HFFc6 (cell line): ENCODE measurements at regions not wholly inside any gene's neighbourhood (a gene's known extent, or its start where the extent isn't known, plus 50 kb on each side); places are given as distances from the start of the nearest gene placed in this dataset.
"Not testable (repeated sequence)": the region's sequence is repeated elsewhere in the genome, so short reads cannot be mapped to it uniquely, and the experiment has no call there.

Experiments used
- DNase-seq: peaks from one replicate; pipeline ENCODE4 v3.0.0-alpha.2; 2018
- H3K27ac Mint-ChIP-seq: 2 replicates; pipeline ENCODE4 v1.8.0; 2020; ENCODE audit warnings: mild to moderate bottlenecking, mixed read lengths
- H3K27me3 Mint-ChIP-seq: 2 replicates; pipeline ENCODE4 v1.8.0; 2021; ENCODE audit warnings: mild to moderate bottlenecking, moderate library complexity, mixed read lengths; ENCODE audit not compliant: insufficient read depth
- H3K36me3 Mint-ChIP-seq: 2 replicates; pipeline ENCODE4 v1.8.0; 2021; ENCODE audit warnings: low read depth, mixed read lengths
- H3K4me1 Mint-ChIP-seq: 2 replicates; pipeline ENCODE4 v1.8.0; 2020; ENCODE audit warnings: low read depth, mixed read lengths
- H3K4me3 Mint-ChIP-seq: 2 replicates; pipeline ENCODE4 v1.8.0; 2020; ENCODE audit warnings: mild to moderate bottlenecking, moderate library complexity, mixed read lengths
- H3K9me3 Mint-ChIP-seq: 2 replicates; pipeline ENCODE4 v1.8.0; 2020; ENCODE audit warnings: mild to moderate bottlenecking, mixed read lengths
- TF ChIP-seq, protein P1 (sequence below): fragments of 200-600 bp; sonication (generic); IDR thresholded peaks from 2 replicates; pipeline ENCODE4 v1.5.0; 2021; ENCODE audit warnings: antibody characterized with exemption, mild to moderate bottlenecking

DNA sequence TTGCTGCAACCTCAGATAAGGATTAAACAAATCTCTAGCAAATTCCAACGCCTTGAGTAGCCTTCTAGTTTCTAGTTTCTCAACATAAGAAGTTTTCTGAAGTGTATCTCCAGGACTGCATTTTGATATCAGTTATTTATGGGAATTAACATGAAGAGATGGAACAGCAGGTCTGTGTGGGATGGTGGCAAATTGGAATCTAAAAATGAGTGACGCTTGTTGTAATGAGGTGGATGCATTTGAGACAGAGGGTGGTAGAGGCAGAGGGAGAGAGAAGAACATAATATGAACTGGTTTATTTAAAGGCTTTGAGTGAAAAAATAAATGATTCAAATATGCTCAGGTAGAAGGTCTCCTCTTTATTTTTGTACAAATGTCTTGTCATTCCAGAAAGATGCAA lies 446.8 kb upstream of the GCFC2 start:
- Mint-ChIP-seq H3K4me1 (no peaks in the 10 kb centered on the region), H3K27ac (no peak overlapping the region), H3K27me3 (no peaks in the 10 kb centered on the region), H3K36me3 (no peaks in the 10 kb centered on the region), H3K9me3 (peaks cover 32% of the 10 kb centered on the region), H3K4me3 (no peak overlapping the region)
- no peak for DNase-seq
- TF ChIP-seq, protein P1, sequence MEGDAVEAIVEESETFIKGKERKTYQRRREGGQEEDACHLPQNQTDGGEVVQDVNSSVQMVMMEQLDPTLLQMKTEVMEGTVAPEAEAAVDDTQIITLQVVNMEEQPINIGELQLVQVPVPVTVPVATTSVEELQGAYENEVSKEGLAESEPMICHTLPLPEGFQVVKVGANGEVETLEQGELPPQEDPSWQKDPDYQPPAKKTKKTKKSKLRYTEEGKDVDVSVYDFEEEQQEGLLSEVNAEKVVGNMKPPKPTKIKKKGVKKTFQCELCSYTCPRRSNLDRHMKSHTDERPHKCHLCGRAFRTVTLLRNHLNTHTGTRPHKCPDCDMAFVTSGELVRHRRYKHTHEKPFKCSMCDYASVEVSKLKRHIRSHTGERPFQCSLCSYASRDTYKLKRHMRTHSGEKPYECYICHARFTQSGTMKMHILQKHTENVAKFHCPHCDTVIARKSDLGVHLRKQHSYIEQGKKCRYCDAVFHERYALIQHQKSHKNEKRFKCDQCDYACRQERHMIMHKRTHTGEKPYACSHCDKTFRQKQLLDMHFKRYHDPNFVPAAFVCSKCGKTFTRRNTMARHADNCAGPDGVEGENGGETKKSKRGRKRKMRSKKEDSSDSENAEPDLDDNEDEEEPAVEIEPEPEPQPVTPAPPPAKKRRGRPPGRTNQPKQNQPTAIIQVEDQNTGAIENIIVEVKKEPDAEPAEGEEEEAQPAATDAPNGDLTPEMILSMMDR = no peak

GRCh38 chr2:76154981-76155380 lies 444.3 kb upstream of the GCFC2 start:
- TF ChIP-seq, protein P1 = no peak
- no peak overlapping the region for H3K27ac Mint-ChIP-seq
- H3K4me3 Mint-ChIP-seq = no peak overlapping the region
- H3K27me3 Mint-ChIP-seq = no peaks in the 10 kb centered on the region
- no peaks in the 10 kb centered on the region for H3K36me3 Mint-ChIP-seq
- H3K4me1 Mint-ChIP-seq = no peaks in the 10 kb centered on the region
- no peak for DNase-seq
- peaks cover 25% of the 10 kb centered on the region for H3K9me3 Mint-ChIP-seq

- no peaks in the 10 kb centered on the region for H3K36me3 Mint-ChIP-seq
- TF ChIP-seq, protein P1 = no peak
- no peak overlapping the region for H3K4me3 Mint-ChIP-seq
- peaks cover 45% of the 10 kb centered on the region for H3K9me3 Mint-ChIP-seq
- H3K27me3 Mint-ChIP-seq = no peaks in the 10 kb centered on the region
- no peaks in the 10 kb centered on the region for H3K4me1 Mint-ChIP-seq
- no peak for DNase-seq
- H3K27ac Mint-ChIP-seq = no peak overlapping the region
Measured at GRCh38 chr2:76149846-76150245, 439.1 kb upstream of the GCFC2 start.

DNA sequence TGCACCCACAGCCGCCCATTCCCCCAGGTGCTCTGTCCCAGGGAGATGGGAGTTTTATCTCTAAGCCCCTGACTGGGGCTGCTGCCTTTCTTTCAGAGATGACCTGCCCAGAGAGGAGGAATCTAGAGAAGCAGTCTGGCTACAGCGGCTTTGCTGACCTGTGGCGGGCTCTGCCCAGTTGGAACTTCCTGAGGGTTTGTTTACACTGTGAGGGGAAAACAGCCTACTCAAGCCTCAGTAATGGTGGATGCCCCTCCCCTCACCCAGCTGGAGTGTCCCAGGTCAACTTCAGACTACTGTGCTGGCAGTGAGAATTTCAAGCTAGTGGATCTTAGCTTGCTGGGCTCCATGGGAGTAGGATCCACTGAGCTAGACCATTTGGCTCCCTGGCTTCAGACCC lies 428.6 kb upstream of the GCFC2 start:
- not testable (repeated sequence) for H3K27me3 Mint-ChIP-seq, H3K4me1 Mint-ChIP-seq, H3K36me3 Mint-ChIP-seq, H3K4me3 Mint-ChIP-seq, H3K27ac Mint-ChIP-seq, DNase-seq
- peaks cover 60% of the 10 kb centered on the region for H3K9me3 Mint-ChIP-seq

- no peaks in the 10 kb centered on the region for H3K36me3 Mint-ChIP-seq
- H3K27me3 Mint-ChIP-seq = no peaks in the 10 kb centered on the region
- TF ChIP-seq, protein P1 = no peak
- DNase-seq = no peak
- peaks cover 18% of the 10 kb centered on the region for H3K9me3 Mint-ChIP-seq
- no peak overlapping the region for H3K27ac Mint-ChIP-seq
- no peaks in the 10 kb centered on the region for H3K4me1 Mint-ChIP-seq
- H3K4me3 Mint-ChIP-seq = no peak overlapping the region
Measured at GRCh38 chr2:76128622-76129021, 417.9 kb upstream of the GCFC2 start.

DNA sequence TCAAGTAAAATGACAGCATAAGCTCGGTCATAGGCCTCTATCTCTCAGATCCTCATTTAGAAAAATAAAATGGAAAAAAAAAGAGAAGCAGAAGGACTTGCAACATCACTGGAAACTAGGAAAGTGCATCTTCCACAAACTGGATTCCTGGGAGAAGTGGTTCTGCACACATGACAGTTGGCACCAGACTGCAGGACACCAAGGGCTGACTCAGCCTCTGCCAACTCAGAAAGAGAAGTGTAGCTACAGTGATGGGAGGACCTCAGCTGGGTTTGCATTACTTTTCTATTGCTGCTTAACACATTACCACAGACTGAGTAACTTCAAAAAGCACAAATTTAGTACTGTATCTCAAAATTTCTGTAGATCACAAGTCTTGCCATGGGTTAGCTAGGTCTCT lies 409.5 kb upstream of the GCFC2 start:
- H3K27me3 Mint-ChIP-seq = no peaks in the 10 kb centered on the region
- peaks cover 34% of the 10 kb centered on the region for H3K9me3 Mint-ChIP-seq
- H3K4me1 Mint-ChIP-seq = no peaks in the 10 kb centered on the region
- no peaks in the 10 kb centered on the region for H3K36me3 Mint-ChIP-seq
- no peak for DNase-seq
- no peak overlapping the region for H3K4me3 Mint-ChIP-seq
- H3K27ac Mint-ChIP-seq = no peak overlapping the region
- TF ChIP-seq, protein P1 = no peak
